ENCODE measurements at regions not wholly inside any gene's neighbourhood (a gene's known extent, or its start where the extent isn't known, plus 50 kb on each side); places are given as distances from the start of the nearest gene placed in this dataset.

DNA sequence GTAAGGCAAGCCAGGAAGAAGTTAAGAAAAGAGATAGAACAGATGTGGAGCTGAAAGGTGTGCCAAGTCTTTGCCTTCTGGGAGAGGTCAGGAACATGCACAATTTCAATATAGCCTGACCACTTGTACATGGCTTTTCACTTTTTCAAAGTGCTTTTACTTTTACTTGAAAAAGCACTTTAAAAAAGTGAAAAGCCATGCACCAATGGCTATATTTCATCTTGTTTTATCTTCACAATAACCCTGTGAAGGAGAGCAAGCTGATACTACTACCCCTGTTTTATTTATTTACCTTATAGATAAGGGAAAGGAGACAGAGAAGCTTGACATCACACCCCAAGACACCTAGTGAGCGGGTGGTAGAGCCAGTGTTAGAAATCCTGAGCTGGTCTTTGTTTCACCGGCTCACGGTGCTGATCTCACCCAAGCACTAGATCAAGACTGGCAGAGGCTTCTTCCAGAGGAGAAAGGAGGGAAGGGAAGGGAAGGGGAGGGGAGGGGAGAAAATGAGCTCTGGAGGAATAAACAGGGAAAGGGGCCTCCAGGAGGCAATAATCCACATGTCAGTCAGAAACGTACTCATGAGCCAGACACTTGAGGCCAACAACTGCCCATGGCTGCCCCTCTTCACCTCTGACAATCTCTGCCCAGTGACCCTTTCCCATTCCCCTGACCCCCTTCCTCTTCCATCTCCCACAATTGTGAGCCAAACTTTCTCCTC lies 455.4 kb downstream of the FOXO1 start:
- H3K9me3 Mint-ChIP-seq, result peaks cover 17% of the 10 kb centered on the region
- no peaks in the 10 kb centered on the region for H3K27me3 Mint-ChIP-seq (ENCODE audit: low read depth)
- H3K4me1 Mint-ChIP-seq, result peaks cover 21% of the 10 kb centered on the region
- H3K36me3 Mint-ChIP-seq (ENCODE audit: low read depth), result peaks cover 5% of the 10 kb centered on the region
- no peak for TF ChIP-seq CTCF (conservative IDR thresholded peaks at IDR 0.05)
- no peak for DNase-seq (ENCODE audit: low read depth, low spot score)
- H3K27ac Mint-ChIP-seq (ENCODE audit: unreplicated experiment), result no peak overlapping the region
- no peak overlapping the region for H3K4me3 Mint-ChIP-seq

DNA sequence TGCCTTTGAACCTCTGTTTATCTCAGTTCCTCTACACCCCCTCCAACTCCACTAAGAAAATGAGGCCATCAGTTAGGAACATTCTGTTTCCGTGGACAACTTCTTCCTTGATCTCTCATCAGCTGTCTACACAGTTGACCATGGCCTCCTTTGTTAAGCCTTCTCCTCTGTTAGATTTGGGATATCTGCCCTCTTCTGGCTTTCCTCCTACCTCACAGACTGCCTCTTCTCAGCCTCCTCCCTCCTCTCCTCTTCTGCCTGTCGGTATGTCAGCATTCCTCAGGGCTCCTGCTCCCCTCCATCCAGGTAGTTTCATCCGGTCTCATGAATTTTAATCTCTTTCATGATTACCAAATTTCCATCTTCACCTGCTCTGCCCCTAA lies 454.9 kb downstream of the FOXO1 start:
- TF ChIP-seq CTCF (conservative IDR thresholded peaks at IDR 0.05), result no peak
- peaks cover 5% of the 10 kb centered on the region for H3K36me3 Mint-ChIP-seq (ENCODE audit: low read depth)
- no peak for DNase-seq (ENCODE audit: low read depth, low spot score)
- peaks cover 18% of the 10 kb centered on the region for H3K9me3 Mint-ChIP-seq
- no peaks in the 10 kb centered on the region for H3K27me3 Mint-ChIP-seq (ENCODE audit: low read depth)
- no peak overlapping the region for H3K4me3 Mint-ChIP-seq
- H3K4me1 Mint-ChIP-seq, result peaks cover 15% of the 10 kb centered on the region
- no peak overlapping the region for H3K27ac Mint-ChIP-seq (ENCODE audit: unreplicated experiment)

DNA sequence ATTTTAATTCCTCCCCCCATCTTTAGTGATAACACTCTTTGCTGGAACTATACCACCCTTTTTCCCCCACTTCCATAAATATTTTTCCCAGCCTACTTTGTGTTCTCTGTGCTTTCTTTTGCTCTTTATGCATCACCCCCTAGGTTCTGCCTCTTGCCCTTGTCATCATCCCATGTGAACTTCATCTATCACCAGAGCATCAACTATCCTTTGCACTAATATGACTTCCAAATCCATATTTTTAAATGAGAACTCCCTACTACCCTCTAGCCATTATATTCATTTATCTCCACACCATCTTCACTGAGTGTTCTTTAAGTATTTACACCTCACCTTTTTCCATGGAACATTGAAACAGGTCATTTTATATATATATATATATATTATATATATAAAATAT lies 452.7 kb downstream of the FOXO1 start:
- DNase-seq (ENCODE audit: low read depth, low spot score), result no peak
- H3K27ac Mint-ChIP-seq (ENCODE audit: unreplicated experiment), result no peak overlapping the region
- H3K4me3 Mint-ChIP-seq, result no peak overlapping the region
- peaks cover 21% of the 10 kb centered on the region for H3K9me3 Mint-ChIP-seq
- H3K36me3 Mint-ChIP-seq (ENCODE audit: low read depth), result peaks cover 5% of the 10 kb centered on the region
- TF ChIP-seq CTCF (conservative IDR thresholded peaks at IDR 0.05), result no peak
- H3K27me3 Mint-ChIP-seq (ENCODE audit: low read depth), result no peaks in the 10 kb centered on the region
- H3K4me1 Mint-ChIP-seq, result peaks cover 9% of the 10 kb centered on the region

- no peak overlapping the region for H3K4me3 Mint-ChIP-seq
- peaks cover 4% of the 10 kb centered on the region for H3K4me1 Mint-ChIP-seq
- TF ChIP-seq CTCF (conservative IDR thresholded peaks at IDR 0.05), result no peak
- H3K27ac Mint-ChIP-seq (ENCODE audit: unreplicated experiment), result no peak overlapping the region
- H3K27me3 Mint-ChIP-seq (ENCODE audit: low read depth), result no peaks in the 10 kb centered on the region
- DNase-seq (ENCODE audit: low read depth, low spot score), result no peak
- peaks cover 21% of the 10 kb centered on the region for H3K9me3 Mint-ChIP-seq
- H3K36me3 Mint-ChIP-seq (ENCODE audit: low read depth), result peaks cover 5% of the 10 kb centered on the region
Measured at GRCh38 chr13:40215311-40215710, 451.1 kb downstream of the FOXO1 start.

DNA sequence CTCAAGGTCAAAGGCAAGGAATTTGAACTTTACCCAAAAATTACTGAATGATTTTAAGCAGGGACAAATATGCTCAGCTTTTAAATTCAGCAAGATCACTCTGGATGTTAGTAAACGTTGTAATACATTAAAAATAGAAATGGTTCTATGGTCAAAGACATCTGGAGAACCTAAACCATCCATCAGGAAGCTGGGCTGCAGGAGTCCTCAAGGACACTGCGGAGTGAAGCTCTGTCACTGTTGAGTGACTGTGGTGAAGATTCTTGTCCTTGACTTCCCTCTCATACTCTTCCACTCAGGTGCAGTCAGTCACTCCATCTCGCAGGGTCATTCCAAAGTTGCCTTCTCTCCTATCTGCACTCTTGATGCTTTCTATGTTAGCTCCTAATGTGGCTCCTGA lies 450.7 kb downstream of the FOXO1 start:
- TF ChIP-seq CTCF (conservative IDR thresholded peaks at IDR 0.05), result no peak
- peaks cover 5% of the 10 kb centered on the region for H3K4me1 Mint-ChIP-seq
- DNase-seq (ENCODE audit: low read depth, low spot score), result no peak
- H3K27ac Mint-ChIP-seq (ENCODE audit: unreplicated experiment), result no peak overlapping the region
- H3K4me3 Mint-ChIP-seq, result no peak overlapping the region
- H3K9me3 Mint-ChIP-seq, result peaks cover 21% of the 10 kb centered on the region
- peaks cover 5% of the 10 kb centered on the region for H3K36me3 Mint-ChIP-seq (ENCODE audit: low read depth)
- H3K27me3 Mint-ChIP-seq (ENCODE audit: low read depth), result no peaks in the 10 kb centered on the region

Measured in neural crest cell (in vitro differentiated cells).